ENCODE measurements at regions not wholly inside any gene's neighbourhood (a gene's known extent, or its start where the extent isn't known, plus 50 kb on each side); places are given as distances from the start of the nearest gene placed in this dataset.
"Not testable (repeated sequence)": the region's sequence is repeated elsewhere in the genome, so short reads cannot be mapped to it uniquely, and the experiment has no call there.

GRCh38 chr11:92168936-92169335, 55.7 kb upstream of the FAT3 start:
- H3K36me3 Mint-ChIP-seq = no peaks in the 10 kb centered on the region
- H3K27ac ChIP-seq (ENCODE audit: low read depth, low read length) = no peak overlapping the region
- POLR2A ChIA-PET = no interaction called here

GRCh38 chr11:92167571-92167970, 57.0 kb upstream of the FAT3 start:
- Mint-ChIP-seq H3K4me3 (no peak overlapping the region), H3K27me3 (no peaks in the 10 kb centered on the region), H3K36me3 (no peaks in the 10 kb centered on the region), H3K9me3 (peaks cover 0 to 5% (median 3%) of the 10 kb centered on the region in 5 donors), H3K27ac (no peak overlapping the region), H3K4me1 (no peaks in the 10 kb centered on the region)
- no peak for DNase-seq
- ChIA-PET CTCF (no interaction called here), POLR2A (no interaction called here)
- Histone ChIP-seq H3K36me3 (ENCODE audit: insufficient read depth, low read length) (no peaks in the 10 kb centered on the region), H3K4me3 (ENCODE audit: low read length) (no peak overlapping the region), H3K27me3 (ENCODE audit: insufficient read depth, low read length, poor library complexity, severe bottlenecking) (no peaks in the 10 kb centered on the region), H3K27ac (ENCODE audit: low read depth, low read length) (no peak overlapping the region), H3K4me1 (ENCODE audit: insufficient read depth, low read length) (no peaks in the 10 kb centered on the region), H3K9me3 (ENCODE audit: low read length) (no peaks in the 10 kb centered on the region)

More at GRCh38 chr11:92168936-92169335, 55.7 kb upstream of the FAT3 start:
- Histone ChIP-seq H3K4me1 (ENCODE audit: insufficient read depth, low read length) (no peaks in the 10 kb centered on the region), H3K4me3 (ENCODE audit: low read length) (no peak overlapping the region), H3K9me3 (ENCODE audit: low read length) (no peaks in the 10 kb centered on the region), H3K36me3 (ENCODE audit: insufficient read depth, low read length) (no peaks in the 10 kb centered on the region), H3K27me3 (ENCODE audit: insufficient read depth, low read length, poor library complexity, severe bottlenecking) (no peaks in the 10 kb centered on the region)
- DNase-seq = no peak
- H3K9me3 Mint-ChIP-seq = peaks cover 2 to 5% (median 3%) of the 10 kb centered on the region in 5 donors
- H3K4me3 Mint-ChIP-seq = no peak overlapping the region
- H3K4me1 Mint-ChIP-seq = no peaks in the 10 kb centered on the region
- CTCF ChIA-PET = no interaction called here
- no peak overlapping the region for H3K27ac Mint-ChIP-seq
- H3K27me3 Mint-ChIP-seq = no peaks in the 10 kb centered on the region

DNA sequence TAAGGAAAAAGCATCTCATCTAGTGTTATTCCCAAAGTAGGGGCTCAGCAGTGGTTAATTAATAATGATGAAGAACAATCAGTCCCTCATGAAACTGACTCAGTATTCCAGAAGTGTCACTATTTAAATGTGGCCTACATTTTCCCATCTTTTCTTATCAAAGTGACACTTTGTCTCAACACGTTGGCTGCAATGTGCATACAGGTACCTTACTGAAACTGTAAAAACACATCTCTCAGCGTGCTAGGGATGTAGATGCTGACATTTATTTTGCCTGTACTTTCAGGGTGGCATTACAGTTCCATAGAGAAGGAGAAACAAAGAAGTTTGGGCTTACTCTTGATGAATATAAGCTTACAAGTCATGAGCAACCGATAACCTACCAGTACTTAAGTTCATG, 58.3 kb upstream of the FAT3 start:
- CTCF ChIA-PET = no interaction called here
- Histone ChIP-seq H3K36me3 (ENCODE audit: insufficient read depth, low read length) (no peaks in the 10 kb centered on the region), H3K4me3 (ENCODE audit: low read length) (no peak overlapping the region), H3K27ac (ENCODE audit: low read depth, low read length) (no peak overlapping the region), H3K9me3 (ENCODE audit: low read length) (no peaks in the 10 kb centered on the region), H3K4me1 (ENCODE audit: insufficient read depth, low read length) (no peaks in the 10 kb centered on the region), H3K27me3 (ENCODE audit: insufficient read depth, low read length, poor library complexity, severe bottlenecking) (no peaks in the 10 kb centered on the region)
- Mint-ChIP-seq H3K4me1 (no peaks in the 10 kb centered on the region), H3K9me3 (peaks cover 3 to 5% (median 3%) of the 10 kb centered on the region in 5 donors), H3K27me3 (no peaks in the 10 kb centered on the region), H3K4me3 (no peak overlapping the region), H3K27ac (no peak overlapping the region), H3K36me3 (no peaks in the 10 kb centered on the region)
- POLR2A ChIA-PET = no interaction called here
- no peak for DNase-seq

DNA sequence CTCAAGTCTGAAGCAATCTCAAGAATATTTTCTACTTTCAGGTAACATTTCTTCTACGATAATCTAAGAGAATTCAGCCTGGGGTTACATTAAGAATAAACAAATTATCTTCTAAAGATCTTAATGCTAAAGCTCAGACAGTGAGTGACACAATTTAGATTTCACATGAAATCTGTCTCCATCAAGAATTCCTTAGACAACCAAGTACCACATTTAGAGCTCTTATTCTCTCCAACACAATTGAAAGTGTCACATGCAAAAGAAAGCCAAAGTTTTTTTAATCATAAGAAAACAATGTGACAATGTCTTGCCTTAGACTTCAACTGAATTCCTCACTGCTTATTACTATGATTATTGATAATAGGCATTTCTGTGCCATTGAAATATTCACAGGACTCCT, 60.7 kb upstream of the FAT3 start:
- Histone ChIP-seq H3K36me3 (ENCODE audit: insufficient read depth, low read length) (no peaks in the 10 kb centered on the region), H3K27ac (ENCODE audit: low read depth, low read length) (no peak overlapping the region), H3K9me3 (ENCODE audit: low read length) (no peaks in the 10 kb centered on the region), H3K27me3 (ENCODE audit: insufficient read depth, low read length, poor library complexity, severe bottlenecking) (no peaks in the 10 kb centered on the region), H3K4me3 (ENCODE audit: low read length) (no peak overlapping the region), H3K4me1 (ENCODE audit: insufficient read depth, low read length) (no peaks in the 10 kb centered on the region)
- Mint-ChIP-seq H3K4me1 (no peaks in the 10 kb centered on the region), H3K36me3 (no peaks in the 10 kb centered on the region), H3K27ac (no peak overlapping the region), H3K4me3 (no peak overlapping the region), H3K27me3 (no peaks in the 10 kb centered on the region), H3K9me3 (peaks cover 2 to 5% (median 5%) of the 10 kb centered on the region in 5 donors)
- ChIA-PET POLR2A (no interaction called here), CTCF (no interaction called here)
- DNase-seq = no peak

DNA sequence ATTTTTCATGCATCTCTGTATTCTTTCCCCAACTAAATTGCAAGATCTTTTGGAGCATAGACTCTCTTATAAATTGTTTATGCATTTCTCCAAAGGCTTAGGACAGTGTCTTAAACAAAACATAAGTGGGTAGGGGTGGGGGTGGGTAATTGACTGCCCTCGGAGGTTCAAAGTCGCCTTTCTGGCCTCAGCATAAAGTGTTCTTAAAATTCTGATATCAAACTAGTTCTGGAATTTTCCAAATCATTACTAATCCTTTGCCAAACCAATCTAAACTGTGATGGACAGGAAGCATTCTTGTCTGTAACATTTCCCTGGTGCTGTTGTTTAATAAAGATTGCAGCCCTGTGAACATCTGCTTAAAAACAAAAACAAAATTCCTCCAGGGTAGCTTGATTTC, 61.8 kb upstream of the FAT3 start:
- H3K9me3 Mint-ChIP-seq = peaks cover 2 to 5% (median 5%) of the 10 kb centered on the region in 5 donors
- ChIA-PET CTCF (no interaction called here), POLR2A (no interaction called here)
- no peaks in the 10 kb centered on the region for H3K4me1 Mint-ChIP-seq
- H3K27me3 Mint-ChIP-seq = no peaks in the 10 kb centered on the region
- Histone ChIP-seq H3K4me3 (ENCODE audit: low read length) (no peak overlapping the region), H3K36me3 (ENCODE audit: insufficient read depth, low read length) (no peaks in the 10 kb centered on the region), H3K27me3 (ENCODE audit: insufficient read depth, low read length, poor library complexity, severe bottlenecking) (no peaks in the 10 kb centered on the region), H3K9me3 (ENCODE audit: low read length) (no peaks in the 10 kb centered on the region), H3K27ac (ENCODE audit: low read depth, low read length) (no peak overlapping the region), H3K4me1 (ENCODE audit: insufficient read depth, low read length) (no peaks in the 10 kb centered on the region)
- H3K36me3 Mint-ChIP-seq = no peaks in the 10 kb centered on the region
- H3K27ac Mint-ChIP-seq = no peak overlapping the region
- H3K4me3 Mint-ChIP-seq = no peak overlapping the region
- no peak for DNase-seq

DNA sequence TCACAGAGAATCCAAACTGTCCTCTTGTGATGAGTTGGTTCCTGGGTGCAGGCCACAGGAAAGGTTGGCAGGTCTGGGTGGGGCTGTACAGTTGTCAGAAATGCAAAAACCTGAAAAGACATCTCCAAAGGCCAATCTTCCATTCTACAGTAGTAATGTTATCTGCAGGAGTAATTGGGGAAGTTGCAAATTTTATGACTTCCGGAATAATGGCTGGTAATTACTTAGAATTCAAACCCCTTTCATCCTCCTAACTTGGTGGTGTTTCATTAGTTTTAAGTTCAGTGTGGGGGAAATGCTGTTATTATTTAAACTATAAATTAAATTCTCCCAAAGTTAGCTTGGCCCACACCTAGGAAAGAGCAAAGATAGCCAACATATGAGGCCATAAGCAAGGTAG, 64.7 kb upstream of the FAT3 start:
- Histone ChIP-seq H3K9me3 (ENCODE audit: low read length) (no peaks in the 10 kb centered on the region), H3K27me3 (ENCODE audit: insufficient read depth, low read length, poor library complexity, severe bottlenecking) (no peaks in the 10 kb centered on the region), H3K4me3 (ENCODE audit: low read length) (no peak overlapping the region), H3K27ac (ENCODE audit: low read depth, low read length) (no peak overlapping the region), H3K4me1 (ENCODE audit: insufficient read depth, low read length) (no peaks in the 10 kb centered on the region), H3K36me3 (ENCODE audit: insufficient read depth, low read length) (no peaks in the 10 kb centered on the region)
- Mint-ChIP-seq H3K27ac (no peak overlapping the region), H3K4me1 (no peaks in the 10 kb centered on the region), H3K27me3 (no peaks in the 10 kb centered on the region), H3K36me3 (no peaks in the 10 kb centered on the region), H3K9me3 (peaks cover under 1 to 12% (median 6%) of the 10 kb centered on the region in 5 donors), H3K4me3 (no peak overlapping the region)
- no peak for DNase-seq
- ChIA-PET CTCF (no interaction called here), POLR2A (no interaction called here)

- H3K4me1 Mint-ChIP-seq; H3K36me3 Mint-ChIP-seq; H3K4me1 ChIP-seq (ENCODE audit: insufficient read depth, low read length); H3K4me3 ChIP-seq (ENCODE audit: low read length); H3K36me3 ChIP-seq (ENCODE audit: insufficient read depth, low read length); H3K27ac ChIP-seq (ENCODE audit: low read depth, low read length); DNase-seq; H3K4me3 Mint-ChIP-seq; H3K27me3 ChIP-seq (ENCODE audit: insufficient read depth, low read length, poor library complexity, severe bottlenecking); CTCF ChIA-PET; H3K27ac Mint-ChIP-seq; H3K27me3 Mint-ChIP-seq; POLR2A ChIA-PET; H3K9me3 ChIP-seq (ENCODE audit: low read length): not testable (repeated sequence)
- peaks cover 3 to 21% (median 9%) of the 10 kb centered on the region in 5 donors for H3K9me3 Mint-ChIP-seq
These were observed 67.2 kb upstream of the FAT3 start for GRCh38 chr11:92157390-92157789.

GRCh38 chr11:92154611-92155010, 70.0 kb upstream of the FAT3 start:
- no peak overlapping the region for H3K27ac Mint-ChIP-seq
- H3K9me3 Mint-ChIP-seq = peaks cover 3 to 27% (median 7%) of the 10 kb centered on the region in 5 donors
- H3K4me3 Mint-ChIP-seq = no peak overlapping the region
- H3K36me3 ChIP-seq (ENCODE audit: insufficient read depth, low read length) = no peaks in the 10 kb centered on the region
- no peaks in the 10 kb centered on the region for H3K36me3 Mint-ChIP-seq
- no peak for DNase-seq
- ChIA-PET CTCF (no interaction called here), POLR2A (no interaction called here)
- H3K4me3 ChIP-seq (ENCODE audit: low read length) = no peak overlapping the region
- no peaks in the 10 kb centered on the region for H3K27me3 ChIP-seq (ENCODE audit: insufficient read depth, low read length, poor library complexity, severe bottlenecking)
- H3K4me1 ChIP-seq (ENCODE audit: insufficient read depth, low read length) = no peaks in the 10 kb centered on the region
- no peaks in the 10 kb centered on the region for H3K27me3 Mint-ChIP-seq
- H3K9me3 ChIP-seq (ENCODE audit: low read length) = no peaks in the 10 kb centered on the region
- no peaks in the 10 kb centered on the region for H3K4me1 Mint-ChIP-seq
- H3K27ac ChIP-seq (ENCODE audit: low read depth, low read length) = no peak overlapping the region

GRCh38 chr11:92154110-92154509, 70.5 kb upstream of the FAT3 start:
- Mint-ChIP-seq H3K36me3 (no peaks in the 10 kb centered on the region), H3K4me1 (no peaks in the 10 kb centered on the region), H3K9me3 (peaks cover 3 to 25% (median 7%) of the 10 kb centered on the region in 5 donors), H3K27ac (no peak overlapping the region), H3K27me3 (no peaks in the 10 kb centered on the region), H3K4me3 (no peak overlapping the region)
- no peaks in the 10 kb centered on the region for H3K9me3 ChIP-seq (ENCODE audit: low read length)
- H3K4me3 ChIP-seq (ENCODE audit: low read length) = no peak overlapping the region
- H3K27ac ChIP-seq (ENCODE audit: low read depth, low read length) = no peak overlapping the region
- no peak for DNase-seq
- CTCF ChIA-PET = no interaction called here
- H3K4me1 ChIP-seq (ENCODE audit: insufficient read depth, low read length) = no peaks in the 10 kb centered on the region
- POLR2A ChIA-PET = no interaction called here
- H3K36me3 ChIP-seq (ENCODE audit: insufficient read depth, low read length) = no peaks in the 10 kb centered on the region
- H3K27me3 ChIP-seq (ENCODE audit: insufficient read depth, low read length, poor library complexity, severe bottlenecking) = no peaks in the 10 kb centered on the region

All from CD8-positive, alpha-beta memory T cell (primary cell).